CD4-positive, alpha-beta T cell treated with Interleukin-17A for 1 hour (primary cell): ENCODE measurements at regions not wholly inside any gene's neighbourhood (a gene's known extent, or its start where the extent isn't known, plus 50 kb on each side); places are given as distances from the start of the nearest gene placed in this dataset.

Experiments used
- DNase-seq: peaks from one replicate; pipeline ENCODE4 v3.0.0-alpha.2; 2020

- no peak for DNase-seq
Measured at GRCh38 chr9:79116041-79116440, 455.7 kb upstream of the TLE4 start.

GRCh38 chr9:79116709-79117108 is 455.1 kb upstream of the TLE4 start:
- no peak for DNase-seq

GRCh38 chr9:79120533-79120932 is 451.2 kb upstream of the TLE4 start:
- DNase-seq, result no peak

GRCh38 chr9:79120941-79121340 is 450.8 kb upstream of the TLE4 start:
- no peak for DNase-seq

- no peak for DNase-seq
Measured at GRCh38 chr9:79123415-79123814, 448.4 kb upstream of the TLE4 start.

GRCh38 chr9:79127661-79128060 is 444.1 kb upstream of the TLE4 start:
- DNase-seq, result no peak

- no peak for DNase-seq
Measured at GRCh38 chr9:79129865-79130480, 441.8 kb upstream of the TLE4 start.

GRCh38 chr9:79131246-79131774 is 440.5 kb upstream of the TLE4 start:
- DNase-seq, result no peak

- DNase-seq, result no peak
Measured at GRCh38 chr9:79131824-79132377, 439.9 kb upstream of the TLE4 start.

- no peak for DNase-seq
Measured at GRCh38 chr9:79134654-79135053, 437.1 kb upstream of the TLE4 start.

GRCh38 chr9:79135681-79136415 is 435.9 kb upstream of the TLE4 start:
- DNase-seq, result no peak

GRCh38 chr9:79140751-79141150 is 431.0 kb upstream of the TLE4 start:
- no peak for DNase-seq

- DNase-seq, result no peak
Measured at GRCh38 chr9:79143211-79143610, 428.6 kb upstream of the TLE4 start.

GRCh38 chr9:79145442-79145841 is 426.3 kb upstream of the TLE4 start:
- no peak for DNase-seq

GRCh38 chr9:79149585-79149984 is 422.2 kb upstream of the TLE4 start:
- no peak for DNase-seq

- DNase-seq, result no peak
Measured at GRCh38 chr9:79151791-79152190, 420.0 kb upstream of the TLE4 start.

- DNase-seq, result no peak
Measured at GRCh38 chr9:79152306-79152705, 419.5 kb upstream of the TLE4 start.

- no peak for DNase-seq
Measured at GRCh38 chr9:79154806-79155205, 417.0 kb upstream of the TLE4 start.

- DNase-seq, result no peak
Measured at GRCh38 chr9:79155308-79155707, 416.5 kb upstream of the TLE4 start.

- no peak for DNase-seq
Measured at GRCh38 chr9:79163544-79163943, 408.2 kb upstream of the TLE4 start.

- DNase-seq, result no peak
Measured at GRCh38 chr9:79164406-79164805, 407.4 kb upstream of the TLE4 start.

GRCh38 chr9:79165020-79165780 is 406.6 kb upstream of the TLE4 start:
- DNase-seq, result no peak

- DNase-seq, result no peak
Measured at GRCh38 chr9:79166005-79166404, 405.8 kb upstream of the TLE4 start.

- no peak for DNase-seq
Measured at GRCh38 chr9:79170643-79171042, 401.1 kb upstream of the TLE4 start.
